GM19452 (cell line): ENCODE measurements at regions not wholly inside any gene's neighbourhood (a gene's known extent, or its start where the extent isn't known, plus 50 kb on each side); places are given as distances from the start of the nearest gene placed in this dataset.
"Not testable (repeated sequence)": the region's sequence is repeated elsewhere in the genome, so short reads cannot be mapped to it uniquely, and the experiment has no call there.

Source experiments
- ATAC-seq: cut with Tn5 transposase; IDR thresholded peaks from one replicate; pipeline ENCODE4 v1.9.1; 2021; ENCODE audit not compliant: unreplicated experiment

DNA sequence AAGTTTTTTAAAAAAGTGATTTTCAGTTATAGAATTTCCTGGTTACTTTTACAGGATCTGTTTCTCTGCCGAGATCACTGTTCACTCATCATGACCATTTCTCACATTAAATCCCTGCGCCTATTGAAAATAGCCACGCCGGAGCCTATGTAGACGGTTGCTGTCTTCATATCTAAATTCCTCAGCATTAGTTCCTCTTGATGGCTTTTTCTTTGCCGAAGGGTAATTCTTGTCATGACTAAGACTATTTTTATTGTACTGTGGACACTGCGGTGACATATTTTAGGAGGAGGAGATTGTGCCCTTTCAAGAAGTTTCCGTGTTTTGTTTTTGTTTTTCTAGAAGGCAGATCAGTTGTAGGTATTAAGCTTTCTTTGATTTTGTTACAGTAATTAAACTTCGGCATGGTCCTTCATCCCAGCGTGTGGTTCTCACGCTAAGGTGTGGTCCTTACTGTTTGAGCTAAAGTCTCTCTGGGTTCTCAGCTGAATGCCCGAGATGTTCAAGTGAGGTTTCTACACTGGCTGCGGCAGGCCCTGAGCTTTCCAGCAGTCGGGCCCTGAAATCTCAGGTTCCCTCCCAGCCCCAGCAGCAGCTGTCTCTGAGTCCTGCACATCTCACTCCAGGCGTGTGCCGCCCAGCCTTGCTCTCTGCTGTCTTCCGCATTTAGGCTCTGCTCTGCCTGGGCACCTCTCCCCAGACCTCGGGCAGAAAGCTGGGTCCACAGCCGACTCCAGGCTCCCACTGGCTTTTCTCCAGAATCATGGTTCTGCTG lies 1110.5 kb downstream of the TBC1D22A start:
- no peak for ATAC-seq

DNA sequence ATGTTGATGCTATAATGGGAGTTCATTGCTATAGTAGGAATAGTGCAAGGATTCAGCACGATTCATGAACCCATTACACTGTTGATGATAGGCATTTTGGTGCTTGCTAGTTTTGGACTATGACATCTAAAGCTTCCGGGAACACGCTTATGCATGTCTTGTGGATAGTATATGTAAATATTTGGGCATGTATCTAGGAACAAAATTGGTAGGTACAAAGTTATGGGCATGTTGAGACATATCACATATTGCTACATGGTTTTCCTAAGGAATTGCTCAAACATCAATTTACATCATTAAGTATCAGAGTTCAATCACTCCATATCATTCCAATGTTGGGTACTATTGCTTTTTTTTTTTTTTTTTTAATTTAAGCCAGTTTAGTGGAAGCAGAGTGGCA lies 1103.2 kb downstream of the TBC1D22A start:
- ATAC-seq, result no peak

DNA sequence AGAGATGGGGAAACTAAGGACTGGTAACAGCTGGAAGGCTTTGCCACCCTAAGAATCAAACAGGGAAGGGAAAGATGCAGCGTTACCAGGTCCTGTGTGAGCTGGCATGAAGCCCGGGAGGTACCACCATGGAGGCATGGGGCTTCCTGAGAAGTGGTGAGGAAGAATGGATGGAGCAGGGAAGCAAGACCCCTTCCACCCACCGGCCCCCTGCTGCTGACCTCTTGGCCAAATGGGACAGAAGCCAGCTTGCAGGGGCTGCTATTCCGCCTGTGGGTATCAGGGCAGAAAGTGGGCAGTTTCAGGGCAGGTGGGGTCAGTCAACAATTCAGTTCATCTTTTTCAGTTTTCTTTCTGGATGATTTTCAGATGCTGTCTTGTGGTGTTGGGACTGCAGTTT lies 1099.9 kb downstream of the TBC1D22A start:
- no peak for ATAC-seq

DNA sequence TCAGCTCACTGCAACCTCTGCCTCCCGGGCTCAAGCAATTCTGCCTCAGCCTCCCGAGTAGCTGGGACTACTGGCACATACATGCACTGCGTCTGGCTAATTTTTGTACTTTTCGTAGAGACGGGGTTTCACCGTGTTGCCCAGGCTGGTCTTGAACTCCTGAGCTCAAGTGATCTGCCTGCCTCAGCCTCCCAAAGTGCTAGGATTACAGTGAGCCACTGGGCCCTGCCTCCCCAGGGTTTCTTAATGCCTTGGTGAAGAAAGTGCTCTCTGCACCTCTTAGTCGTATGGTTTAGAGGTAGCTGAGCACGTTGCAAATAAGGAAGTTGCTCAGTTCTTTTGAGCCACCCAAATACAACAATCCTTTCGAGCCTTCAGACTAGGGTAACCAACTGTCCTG lies 1098.5 kb downstream of the TBC1D22A start:
- not testable (repeated sequence) for ATAC-seq

DNA sequence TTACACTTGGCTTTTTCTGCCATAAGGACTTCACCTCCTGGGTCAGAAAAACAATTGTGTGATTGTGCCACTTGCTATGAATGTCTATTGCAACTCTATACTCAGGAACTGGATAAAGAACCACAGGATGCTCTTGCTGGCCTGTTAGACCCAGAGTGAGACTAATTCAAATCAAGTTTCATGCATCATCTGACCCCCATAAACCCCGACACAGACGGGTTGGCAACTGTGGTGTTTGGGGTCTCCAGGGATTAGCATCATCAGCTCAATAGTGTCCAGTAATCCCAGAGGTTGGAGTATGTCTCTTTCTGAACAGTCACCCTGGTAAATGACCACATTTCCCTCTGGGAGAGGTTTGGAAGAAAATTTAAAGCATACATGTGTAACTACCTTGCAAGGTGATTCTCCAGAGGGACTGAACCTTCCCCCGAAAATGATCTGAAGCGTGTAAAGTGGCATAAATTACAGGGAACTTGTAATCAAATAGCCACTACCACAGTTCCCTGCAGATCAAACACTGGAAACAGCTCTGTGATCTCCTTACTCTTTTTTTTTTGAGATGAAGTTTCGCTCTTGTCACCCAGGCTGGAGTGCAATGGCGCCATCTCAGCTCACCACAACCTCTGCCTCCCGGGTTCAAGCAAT lies 1097.6 kb downstream of the TBC1D22A start:
- ATAC-seq, result no peak

DNA sequence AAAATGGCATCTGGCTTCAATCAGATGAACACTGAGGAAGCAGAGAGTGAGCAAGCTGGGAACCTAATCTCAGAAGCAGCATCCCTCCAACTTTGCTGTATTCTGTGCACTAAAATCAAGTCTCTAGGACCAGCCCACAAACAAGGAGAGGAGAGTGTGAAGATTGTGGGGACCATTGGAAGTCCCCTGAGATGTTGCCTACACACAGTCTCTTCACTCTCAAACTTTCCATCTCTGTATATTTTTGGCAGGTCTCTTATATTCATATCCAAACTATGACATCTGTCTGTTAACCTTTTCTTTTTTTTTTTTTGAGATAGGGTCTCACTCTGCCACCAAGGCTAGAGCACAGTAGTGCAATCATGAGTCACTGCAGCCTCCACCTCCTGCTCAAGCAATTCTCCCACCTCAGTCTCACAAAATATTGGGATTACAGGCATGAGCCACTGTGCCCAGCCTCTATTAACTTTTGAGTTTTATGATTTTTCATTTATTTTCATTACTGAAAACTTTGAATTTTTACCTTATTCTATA lies 1096.4 kb downstream of the TBC1D22A start:
- no peak for ATAC-seq

DNA sequence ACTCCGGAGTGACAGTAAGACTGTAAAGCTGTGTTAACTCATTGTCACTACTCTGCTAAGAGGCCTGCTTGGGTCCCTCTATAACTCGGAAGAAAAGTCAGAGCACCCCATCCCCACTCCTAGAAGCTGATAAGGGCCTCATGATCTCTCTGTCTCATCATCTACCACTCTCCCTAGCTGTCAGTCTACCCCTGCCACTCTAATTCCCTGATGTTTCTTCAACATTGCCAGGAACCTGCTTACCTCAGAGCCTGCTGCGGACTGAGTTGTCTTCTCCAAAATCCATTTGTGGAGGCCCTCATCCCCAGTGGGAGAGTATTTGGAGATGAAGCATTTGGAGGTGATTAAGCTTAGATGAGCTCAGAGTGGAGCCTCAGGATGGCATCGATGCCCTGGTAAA lies 1092.2 kb downstream of the TBC1D22A start:
- ATAC-seq, result no peak

DNA sequence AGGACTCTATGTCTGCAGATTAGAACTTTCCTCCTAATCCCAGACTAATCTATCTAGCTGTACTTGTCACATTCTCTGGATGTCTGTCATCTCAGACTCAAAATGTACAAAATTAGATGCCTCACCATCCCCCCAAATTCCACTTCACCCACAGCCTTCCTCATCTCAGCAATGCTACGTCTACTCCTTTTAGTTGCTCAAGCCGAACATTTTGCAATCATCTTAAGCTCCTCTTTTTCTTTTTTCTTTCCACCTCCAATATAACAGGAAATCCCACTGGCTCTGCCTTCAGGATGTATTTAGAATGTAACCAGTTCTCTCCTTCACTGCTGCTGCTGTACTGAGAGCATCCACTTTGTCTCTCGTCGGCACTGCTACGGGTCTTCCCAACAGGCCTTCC lies 1091.8 kb downstream of the TBC1D22A start:
- no peak for ATAC-seq

DNA sequence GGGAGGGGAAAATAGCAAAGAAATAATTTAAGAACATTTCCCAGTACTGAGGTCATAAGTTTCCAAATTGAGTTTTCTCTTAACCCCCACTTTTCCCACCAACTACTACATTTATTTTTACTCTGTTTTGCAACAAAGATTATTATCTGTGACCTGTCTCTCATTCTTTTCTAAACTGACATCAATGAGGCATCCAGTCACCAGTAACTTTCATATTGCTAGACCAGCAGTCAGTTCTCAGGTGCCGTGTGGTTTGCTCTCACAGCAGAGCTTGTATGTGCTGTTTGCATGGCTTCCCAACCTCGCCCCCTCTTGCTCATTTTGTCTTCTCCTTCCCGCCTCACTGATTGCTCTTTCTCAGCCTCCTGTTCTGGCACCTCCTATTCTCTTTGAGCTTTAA lies 1091.3 kb downstream of the TBC1D22A start:
- no peak for ATAC-seq

DNA sequence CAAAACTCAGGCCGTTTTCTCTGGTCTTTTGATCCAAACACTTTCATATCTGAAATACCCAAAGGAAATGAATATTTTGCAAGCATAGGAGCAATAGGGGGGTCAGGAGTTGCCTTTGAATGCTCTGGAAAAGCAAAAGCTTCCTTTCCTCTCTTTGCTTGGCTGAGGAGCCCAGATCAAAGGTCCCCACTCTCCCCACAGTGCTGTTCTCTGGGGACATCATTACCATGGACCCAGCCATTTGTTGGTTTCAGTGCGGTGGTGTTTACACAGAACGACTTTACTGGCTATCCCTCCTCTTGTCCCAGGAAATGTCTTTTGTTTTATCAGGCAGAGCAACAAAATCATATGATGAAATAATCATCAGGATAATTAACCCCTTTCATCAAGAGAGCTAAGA lies 1089.1 kb downstream of the TBC1D22A start:
- ATAC-seq, result no peak

DNA sequence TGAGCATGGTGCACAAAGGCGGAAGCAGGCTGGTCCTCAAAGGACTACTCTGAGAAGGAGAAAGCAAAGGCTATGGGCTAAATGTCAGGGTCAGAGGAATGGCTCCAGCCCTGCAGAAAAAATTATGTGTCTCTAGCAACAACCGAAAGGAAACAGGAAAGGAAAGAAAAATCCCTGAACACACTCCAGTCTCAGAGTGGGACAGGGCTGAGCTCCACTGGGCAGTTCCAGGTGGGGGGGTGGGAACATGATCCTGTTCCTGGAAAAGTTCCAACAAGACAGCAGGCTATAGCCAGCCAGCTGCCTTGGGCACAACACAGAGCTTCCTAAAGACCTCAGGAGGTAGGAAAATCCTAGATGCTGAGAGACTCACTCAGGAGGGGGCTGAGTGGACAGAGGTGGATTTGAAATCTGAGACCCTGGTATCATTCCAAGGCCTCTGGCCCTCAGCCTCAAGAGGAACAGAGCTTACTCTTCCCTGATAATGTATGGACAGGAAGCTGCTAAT lies 1088.2 kb downstream of the TBC1D22A start:
- ATAC-seq, result no peak

DNA sequence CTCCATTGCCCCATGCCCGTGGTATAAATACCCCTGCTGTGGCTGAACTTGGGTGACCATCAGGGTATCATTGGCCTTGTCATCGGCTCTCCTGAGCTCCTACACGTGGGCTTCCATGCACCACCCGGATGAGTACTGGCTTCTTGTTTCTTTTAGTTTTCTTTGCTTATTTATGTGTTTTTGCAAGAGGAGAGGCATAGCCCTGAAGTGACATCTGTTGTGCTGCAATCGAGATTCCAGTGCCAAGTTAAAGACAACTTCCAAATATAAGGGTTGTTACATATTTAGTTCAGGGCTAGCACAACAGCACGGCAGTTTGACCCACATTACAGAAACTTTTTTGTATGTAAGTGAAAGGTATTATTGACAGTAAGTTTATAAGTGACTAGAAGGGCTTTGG lies 1087.1 kb downstream of the TBC1D22A start:
- ATAC-seq, result no peak

DNA sequence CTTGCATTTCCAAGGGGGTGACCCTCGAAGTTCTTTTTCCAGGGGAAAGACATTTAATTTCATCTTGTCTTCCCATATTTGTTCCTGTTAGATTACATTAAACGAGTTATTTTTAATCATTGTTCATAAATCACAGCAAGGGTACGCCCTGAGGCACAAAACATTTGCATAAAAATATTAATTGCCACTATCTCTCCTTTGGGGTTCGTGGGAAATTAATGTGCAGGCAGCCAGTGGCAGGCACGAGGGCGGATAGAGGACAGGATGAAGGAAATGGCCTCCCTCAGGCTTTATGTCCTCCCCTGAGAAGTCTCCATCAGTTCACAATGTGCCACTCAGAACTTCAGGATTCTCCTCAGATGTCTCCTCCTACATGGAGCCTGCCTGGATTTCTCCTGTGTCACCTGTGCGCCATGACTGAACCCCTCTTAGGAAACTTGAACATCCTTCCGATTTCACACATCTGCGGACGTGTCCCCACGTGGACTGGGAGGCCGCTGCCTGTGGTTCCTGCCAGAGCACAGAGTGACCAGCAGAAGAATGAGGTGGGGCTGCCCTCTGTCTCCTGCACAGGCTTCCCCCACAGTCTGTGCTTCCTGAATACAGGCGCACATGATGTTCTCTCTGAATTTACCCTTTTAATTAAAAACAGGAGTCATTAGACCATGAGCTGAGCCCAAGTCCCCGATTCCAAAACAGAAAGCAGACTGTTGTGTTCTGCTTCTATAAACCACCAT lies 1085.9 kb downstream of the TBC1D22A start:
- no peak for ATAC-seq

DNA sequence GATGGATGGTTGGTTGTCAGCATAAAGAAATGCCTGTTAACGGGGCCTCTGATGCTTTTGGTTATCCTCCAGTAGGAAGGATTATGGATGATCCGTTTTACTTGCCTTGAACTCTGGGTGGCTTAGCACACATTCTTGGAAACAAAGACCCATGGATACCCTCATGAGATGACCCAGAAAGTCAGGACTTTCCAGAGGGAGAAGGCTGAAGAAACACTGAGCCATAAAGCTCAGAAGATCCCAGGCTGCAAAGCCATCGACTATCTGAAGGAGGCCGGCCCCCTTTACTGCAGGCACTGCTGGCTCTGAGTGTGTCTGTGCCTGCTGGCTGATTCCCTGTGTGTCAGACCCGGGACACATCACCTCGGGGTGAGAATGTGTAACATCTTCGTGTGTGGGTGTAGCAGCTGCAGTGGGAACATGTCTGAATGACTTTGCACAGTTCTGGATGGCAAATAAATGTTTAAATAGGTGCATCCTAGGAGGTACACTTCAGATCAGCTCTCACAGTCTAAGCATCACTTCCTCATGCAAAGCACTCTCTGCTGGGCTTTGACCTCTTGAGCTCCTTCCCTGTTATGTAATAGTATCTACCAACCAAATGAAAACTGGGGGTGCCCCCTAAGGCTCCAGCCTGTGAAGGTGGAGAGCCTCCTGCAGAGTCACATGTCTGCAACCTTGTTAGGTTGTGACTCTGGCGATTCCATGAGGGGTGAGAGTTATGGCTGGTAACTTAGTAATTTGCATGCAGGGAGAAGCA lies 1084.9 kb downstream of the TBC1D22A start:
- ATAC-seq, result no peak

DNA sequence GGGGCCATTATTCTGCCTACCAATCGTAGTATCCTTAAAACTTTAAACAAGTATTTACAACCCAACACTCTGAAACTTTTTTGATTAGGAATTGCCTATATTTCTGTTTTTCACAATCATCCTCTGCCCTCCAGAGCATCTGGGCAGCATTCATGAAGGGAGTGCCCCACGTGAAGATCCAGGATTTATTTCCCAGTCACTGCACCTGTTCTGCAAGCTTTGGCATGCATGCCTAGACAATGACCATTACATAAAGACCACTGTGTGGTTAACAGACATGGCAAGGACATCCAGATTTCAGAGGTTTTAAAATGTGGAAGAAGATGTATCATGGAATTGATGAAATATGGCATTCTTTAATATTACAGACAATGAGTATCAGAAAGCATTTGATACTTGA lies 1083.8 kb downstream of the TBC1D22A start:
- no peak for ATAC-seq

DNA sequence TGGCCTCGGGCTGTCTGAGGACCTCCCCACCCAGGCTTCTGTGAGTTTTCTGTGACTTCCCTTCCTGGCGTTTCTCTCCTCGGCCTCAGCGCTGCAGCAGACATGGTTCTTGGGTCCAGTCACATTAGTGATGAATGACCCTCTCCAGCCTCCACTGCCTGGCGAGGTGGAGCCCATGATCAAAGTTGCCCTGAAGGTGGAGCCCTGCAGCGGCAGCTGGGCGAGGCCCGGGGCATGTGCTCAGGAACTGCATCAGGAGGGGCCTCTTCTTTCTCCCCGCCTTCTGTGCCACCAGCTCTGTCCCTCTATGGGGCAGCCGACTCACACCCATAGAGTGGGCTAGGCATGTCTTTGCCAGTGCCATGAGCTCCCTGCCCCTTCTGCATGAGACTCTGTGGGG lies 1079.7 kb downstream of the TBC1D22A start:
- no peak for ATAC-seq

DNA sequence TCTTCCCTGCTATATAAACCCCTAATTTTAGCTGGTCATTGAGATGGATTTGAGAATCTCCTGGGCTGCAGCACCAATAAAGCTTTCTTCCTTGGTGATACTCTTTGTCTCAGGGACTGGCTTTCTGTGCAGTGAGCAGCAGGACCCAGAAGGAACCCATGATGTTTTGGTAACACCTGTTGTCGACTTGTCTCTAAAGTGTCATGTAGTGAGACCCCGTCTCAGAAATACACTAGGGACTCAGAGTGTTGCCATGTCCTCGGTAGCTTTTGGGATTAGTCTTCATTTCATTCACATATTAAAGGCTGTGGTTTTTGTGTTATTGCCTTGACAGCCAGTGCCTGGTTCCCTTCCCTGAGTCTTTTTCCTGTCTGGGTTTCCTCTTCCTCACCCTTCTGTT lies 1078.7 kb downstream of the TBC1D22A start:
- no peak for ATAC-seq

DNA sequence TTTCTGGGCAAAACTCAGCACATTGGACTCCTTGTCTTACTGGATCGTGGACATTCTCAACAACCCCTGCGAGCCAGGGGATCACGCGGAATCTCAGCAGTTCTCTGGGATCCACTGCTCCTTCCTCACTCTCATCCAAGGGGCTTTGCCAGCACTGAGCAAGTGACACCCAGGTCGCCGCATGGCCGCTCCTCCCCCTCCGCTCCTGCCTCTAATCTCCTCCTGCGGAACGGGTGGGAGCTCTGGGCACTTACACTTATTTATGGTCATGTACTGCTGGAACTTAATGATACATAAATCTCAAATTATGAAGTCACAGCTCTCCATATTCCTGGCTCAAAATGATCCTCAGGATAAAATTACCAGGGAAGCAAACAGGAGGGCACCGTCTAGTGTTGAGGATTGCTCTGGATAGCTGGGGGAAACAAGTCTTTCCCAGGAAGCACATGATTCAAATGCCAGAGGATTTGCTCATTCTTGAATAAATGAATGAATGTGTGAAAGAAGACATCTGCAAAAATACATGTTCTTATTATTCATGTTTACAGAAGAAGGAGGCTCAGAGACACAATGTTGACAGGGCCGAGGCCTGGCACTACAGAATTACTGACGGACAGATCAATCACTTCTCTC lies 1077.3 kb downstream of the TBC1D22A start:
- no peak for ATAC-seq

DNA sequence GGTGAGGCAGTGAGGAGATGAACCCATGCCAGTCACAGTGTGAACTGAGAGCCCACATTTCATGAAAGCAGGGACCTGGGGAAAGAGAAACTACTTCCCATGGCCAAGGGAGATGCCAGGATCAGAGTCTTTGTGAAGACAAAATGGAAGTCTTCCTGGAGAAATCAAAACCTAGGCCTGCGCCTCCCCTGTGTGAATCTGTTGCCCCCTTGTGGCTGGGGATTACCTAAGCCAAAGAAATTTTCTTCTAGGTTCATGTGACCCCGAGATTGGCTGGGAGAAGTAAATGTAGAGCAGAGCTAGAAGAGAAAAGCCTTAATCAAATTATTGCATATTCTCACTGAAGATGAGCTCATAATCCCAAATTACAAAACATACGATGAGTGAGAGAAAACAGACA lies 1075.3 kb downstream of the TBC1D22A start:
- ATAC-seq, result no peak

DNA sequence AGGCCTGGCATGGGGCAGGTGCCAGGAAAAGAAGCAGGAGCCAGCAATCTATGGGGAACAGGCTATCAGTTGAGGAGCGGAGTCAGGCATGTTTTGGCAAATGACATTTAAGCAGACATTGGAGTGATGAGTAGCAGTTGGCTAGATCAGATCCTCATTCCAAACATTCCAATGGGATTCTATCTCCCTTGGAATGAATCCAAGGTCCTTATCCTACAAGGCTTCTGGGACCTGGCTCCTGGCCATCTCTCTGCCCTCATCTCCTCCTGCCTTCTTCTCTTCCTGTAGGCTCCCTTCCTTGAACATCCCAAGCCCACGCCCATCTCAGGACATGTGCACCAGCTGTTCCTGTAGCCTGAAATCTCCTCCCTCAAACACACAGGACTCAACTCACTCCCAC lies 1074.5 kb downstream of the TBC1D22A start:
- ATAC-seq, result no peak
